ENCODE measurements at regions not wholly inside any gene's neighbourhood (a gene's known extent, or its start where the extent isn't known, plus 50 kb on each side); places are given as distances from the start of the nearest gene placed in this dataset.

- TF ChIP-seq KMT2B (CRISPR knock-in tag; IDR thresholded peaks at IDR 0.05) (no peak), CTCF (CRISPR knock-in tag; IDR thresholded peaks at IDR 0.05) (peak; percentile 57), EZH2 (conservative IDR thresholded peaks at IDR 0.05; ENCODE audit: low read depth, low read length) (no peak)
Observed at GRCh38 chr4:60805500-60806313, 394.4 kb upstream of the ADGRL3 start.
